ENCODE measurements at regions not wholly inside any gene's neighbourhood (a gene's known extent, or its start where the extent isn't known, plus 50 kb on each side); places are given as distances from the start of the nearest gene placed in this dataset.
"Not testable (repeated sequence)": the region's sequence is repeated elsewhere in the genome, so short reads cannot be mapped to it uniquely, and the experiment has no call there.

GRCh38 chr7:65145008-65145407, 138.5 kb upstream of the ERV3-1 start:
- DNase-seq = not testable (repeated sequence)

- DNase-seq = not testable (repeated sequence)
Measured at GRCh38 chr7:65144557-65144956, 138.1 kb upstream of the ERV3-1 start.

GRCh38 chr7:65144119-65144518, 137.6 kb upstream of the ERV3-1 start:
- not testable (repeated sequence) for DNase-seq

- DNase-seq = not testable (repeated sequence)
Measured at GRCh38 chr7:65141894-65142293, 135.4 kb upstream of the ERV3-1 start.

- DNase-seq = not testable (repeated sequence)
Measured at GRCh38 chr7:65141405-65141778, 134.9 kb upstream of the ERV3-1 start.

- DNase-seq = not testable (repeated sequence)
Measured at GRCh38 chr7:65140543-65141404, 134.3 kb upstream of the ERV3-1 start.

GRCh38 chr7:65136850-65137249, 130.4 kb upstream of the ERV3-1 start:
- DNase-seq = not testable (repeated sequence)

GRCh38 chr7:65133087-65133486, 126.6 kb upstream of the ERV3-1 start:
- DNase-seq = not testable (repeated sequence)

- DNase-seq = not testable (repeated sequence)
Measured at GRCh38 chr7:65132256-65132655, 125.8 kb upstream of the ERV3-1 start.

- DNase-seq = not testable (repeated sequence)
Measured at GRCh38 chr7:65127364-65127763, 120.9 kb upstream of the ERV3-1 start.

- not testable (repeated sequence) for DNase-seq
Measured at GRCh38 chr7:65124600-65124999, 118.1 kb upstream of the ERV3-1 start.

- not testable (repeated sequence) for DNase-seq
Measured at GRCh38 chr7:65105650-65106203, 99.2 kb upstream of the ERV3-1 start.

GRCh38 chr7:65100499-65100898, 94.0 kb upstream of the ERV3-1 start:
- not testable (repeated sequence) for DNase-seq

- DNase-seq = not testable (repeated sequence)
Measured at GRCh38 chr7:65081669-65082055, 75.2 kb upstream of the ERV3-1 start.

- DNase-seq = peak; percentile 84
Measured at GRCh38 chr7:65080799-65081668, 74.5 kb upstream of the ERV3-1 start.

GRCh38 chr7:65074959-65075358, 68.5 kb upstream of the ERV3-1 start:
- DNase-seq = not testable (repeated sequence)

GRCh38 chr7:65073160-65073559, 66.7 kb upstream of the ERV3-1 start:
- not testable (repeated sequence) for DNase-seq

- not testable (repeated sequence) for DNase-seq
Measured at GRCh38 chr7:65071854-65072431, 65.5 kb upstream of the ERV3-1 start.

GRCh38 chr7:65069476-65069875, 63.0 kb upstream of the ERV3-1 start:
- DNase-seq = not testable (repeated sequence)

- DNase-seq = not testable (repeated sequence)
Measured at GRCh38 chr7:65062566-65062965, 56.1 kb upstream of the ERV3-1 start.

GRCh38 chr7:65059247-65059646, 52.8 kb upstream of the ERV3-1 start:
- not testable (repeated sequence) for DNase-seq

Measured in NCI-H774 (cell line).